Peyer's patch (tissue), 4 donors: ENCODE measurements at regions not wholly inside any gene's neighbourhood (a gene's known extent, or its start where the extent isn't known, plus 50 kb on each side); places are given as distances from the start of the nearest gene placed in this dataset.

Experiments
- POLR2A ChIP-seq, 2 donors: fragments of 450-650 bp; IDR thresholded peaks; one replicate each; pipeline ENCODE4 v1.5.1; 2017; ENCODE audit warnings: antibody characterized with exemption in 2 of 2, mild to moderate bottlenecking in 2 of 2, moderate library complexity in 2 of 2
- TF ChIP-seq, protein P1 (sequence below), 6 experiments: fragments of 450-650 bp in 4 of 6; fragments of 200-600 bp in 2 of 6; sonication (generic) in 1 of 6; IDR thresholded peaks; one replicate each; pipeline ENCODE4 v1.5.1; 2017 to 2019; ENCODE audit warnings: antibody characterized with exemption in 6 of 6, mild to moderate bottlenecking in 3 of 6, moderate library complexity in 1 of 6

DNA sequence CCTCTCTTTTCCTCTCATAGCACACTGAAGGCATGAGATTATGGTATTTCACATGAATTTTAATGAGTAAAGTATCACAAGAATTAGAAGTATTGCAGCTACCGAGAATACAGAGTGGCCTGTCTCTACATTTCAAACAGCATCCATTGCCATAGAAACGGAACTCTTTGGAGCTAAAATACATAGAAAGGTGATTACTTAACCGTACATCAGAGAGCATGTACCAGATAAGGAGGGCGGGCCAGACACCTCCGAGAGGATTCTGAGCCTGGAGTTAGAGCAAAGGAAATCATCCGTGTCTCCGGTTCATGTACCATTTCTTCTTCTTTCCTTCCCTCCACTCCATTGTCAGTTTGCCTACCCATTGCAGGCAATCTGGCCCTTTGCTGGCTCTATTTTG is 196.7 kb downstream of the KLF6 start:
- TF ChIP-seq, protein P1, sequence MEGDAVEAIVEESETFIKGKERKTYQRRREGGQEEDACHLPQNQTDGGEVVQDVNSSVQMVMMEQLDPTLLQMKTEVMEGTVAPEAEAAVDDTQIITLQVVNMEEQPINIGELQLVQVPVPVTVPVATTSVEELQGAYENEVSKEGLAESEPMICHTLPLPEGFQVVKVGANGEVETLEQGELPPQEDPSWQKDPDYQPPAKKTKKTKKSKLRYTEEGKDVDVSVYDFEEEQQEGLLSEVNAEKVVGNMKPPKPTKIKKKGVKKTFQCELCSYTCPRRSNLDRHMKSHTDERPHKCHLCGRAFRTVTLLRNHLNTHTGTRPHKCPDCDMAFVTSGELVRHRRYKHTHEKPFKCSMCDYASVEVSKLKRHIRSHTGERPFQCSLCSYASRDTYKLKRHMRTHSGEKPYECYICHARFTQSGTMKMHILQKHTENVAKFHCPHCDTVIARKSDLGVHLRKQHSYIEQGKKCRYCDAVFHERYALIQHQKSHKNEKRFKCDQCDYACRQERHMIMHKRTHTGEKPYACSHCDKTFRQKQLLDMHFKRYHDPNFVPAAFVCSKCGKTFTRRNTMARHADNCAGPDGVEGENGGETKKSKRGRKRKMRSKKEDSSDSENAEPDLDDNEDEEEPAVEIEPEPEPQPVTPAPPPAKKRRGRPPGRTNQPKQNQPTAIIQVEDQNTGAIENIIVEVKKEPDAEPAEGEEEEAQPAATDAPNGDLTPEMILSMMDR (IDR thresholded peaks at IDR 0.05) = no peak
- no peak for TF ChIP-seq POLR2A (IDR thresholded peaks at IDR 0.05)
